ENCODE measurements at regions not wholly inside any gene's neighbourhood (a gene's known extent, or its start where the extent isn't known, plus 50 kb on each side); places are given as distances from the start of the nearest gene placed in this dataset.

DNA sequence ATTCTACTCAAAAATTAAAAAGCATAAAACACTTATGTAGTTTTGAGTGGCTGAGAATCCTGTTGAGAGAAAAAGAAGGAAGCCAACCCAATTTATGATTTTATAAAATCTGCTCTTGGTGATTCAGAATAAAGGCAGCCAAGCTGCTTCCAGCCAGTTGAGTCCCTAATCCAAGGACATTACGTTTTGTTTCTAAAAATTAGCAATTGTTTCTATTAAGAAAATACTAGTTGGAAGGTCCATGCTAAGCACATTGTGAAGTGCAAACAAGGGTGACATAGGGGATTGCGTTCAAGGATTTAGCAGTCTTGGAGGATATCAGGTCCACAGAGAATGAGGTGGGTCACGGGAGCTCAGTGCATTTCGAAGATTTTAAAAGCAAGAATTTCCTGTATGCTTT, 987.7 kb downstream of the TYW1 start:
- TF ChIP-seq, protein P1, sequence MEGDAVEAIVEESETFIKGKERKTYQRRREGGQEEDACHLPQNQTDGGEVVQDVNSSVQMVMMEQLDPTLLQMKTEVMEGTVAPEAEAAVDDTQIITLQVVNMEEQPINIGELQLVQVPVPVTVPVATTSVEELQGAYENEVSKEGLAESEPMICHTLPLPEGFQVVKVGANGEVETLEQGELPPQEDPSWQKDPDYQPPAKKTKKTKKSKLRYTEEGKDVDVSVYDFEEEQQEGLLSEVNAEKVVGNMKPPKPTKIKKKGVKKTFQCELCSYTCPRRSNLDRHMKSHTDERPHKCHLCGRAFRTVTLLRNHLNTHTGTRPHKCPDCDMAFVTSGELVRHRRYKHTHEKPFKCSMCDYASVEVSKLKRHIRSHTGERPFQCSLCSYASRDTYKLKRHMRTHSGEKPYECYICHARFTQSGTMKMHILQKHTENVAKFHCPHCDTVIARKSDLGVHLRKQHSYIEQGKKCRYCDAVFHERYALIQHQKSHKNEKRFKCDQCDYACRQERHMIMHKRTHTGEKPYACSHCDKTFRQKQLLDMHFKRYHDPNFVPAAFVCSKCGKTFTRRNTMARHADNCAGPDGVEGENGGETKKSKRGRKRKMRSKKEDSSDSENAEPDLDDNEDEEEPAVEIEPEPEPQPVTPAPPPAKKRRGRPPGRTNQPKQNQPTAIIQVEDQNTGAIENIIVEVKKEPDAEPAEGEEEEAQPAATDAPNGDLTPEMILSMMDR (IDR thresholded peaks at IDR 0.05), result no peak
- intact Hi-C loops (cut with DNase I), result no loop called here
- H3K27me3 ChIP-seq, result no peaks in the 10 kb centered on the region
- no peak for DNase-seq (ENCODE audit: low spot score in 2 of 2)
- H3K4me3 ChIP-seq, result no peak overlapping the region
- no peaks in the 10 kb centered on the region for H3K36me3 ChIP-seq
- H3K27ac ChIP-seq, result no peak overlapping the region
- H3K4me1 ChIP-seq, result no peaks in the 10 kb centered on the region
- H3K9me3 ChIP-seq, result no peaks in the 10 kb centered on the region

DNA sequence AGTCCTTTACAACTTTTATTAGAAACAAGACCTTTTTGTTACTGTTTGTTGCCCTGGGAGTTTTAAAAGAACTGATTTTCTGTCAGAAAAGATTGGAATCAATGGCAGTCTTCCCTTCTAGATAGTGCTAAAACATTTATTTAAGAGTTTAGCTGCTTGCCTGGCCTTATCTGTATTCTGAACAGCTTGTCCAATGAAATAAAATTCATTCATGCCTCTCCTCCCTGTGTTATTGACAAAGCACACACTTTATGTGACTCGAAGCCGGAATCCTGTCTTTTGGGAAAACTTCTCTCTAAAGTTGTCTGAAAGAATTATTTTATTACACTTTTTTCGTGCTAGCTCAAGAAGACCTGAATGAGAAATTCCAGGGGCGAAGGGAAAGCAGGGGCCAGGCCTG, 992.5 kb downstream of the TYW1 start:
- Histone ChIP-seq H3K27ac (no peak overlapping the region), H3K4me1 (no peaks in the 10 kb centered on the region), H3K36me3 (no peaks in the 10 kb centered on the region), H3K27me3 (no peaks in the 10 kb centered on the region), H3K9me3 (no peaks in the 10 kb centered on the region), H3K4me3 (no peak overlapping the region)
- TF ChIP-seq, protein P1 (IDR thresholded peaks at IDR 0.05), result no peak
- no peak for DNase-seq (ENCODE audit: low spot score in 2 of 2)
- intact Hi-C loops (cut with DNase I), result no loop called here

DNA sequence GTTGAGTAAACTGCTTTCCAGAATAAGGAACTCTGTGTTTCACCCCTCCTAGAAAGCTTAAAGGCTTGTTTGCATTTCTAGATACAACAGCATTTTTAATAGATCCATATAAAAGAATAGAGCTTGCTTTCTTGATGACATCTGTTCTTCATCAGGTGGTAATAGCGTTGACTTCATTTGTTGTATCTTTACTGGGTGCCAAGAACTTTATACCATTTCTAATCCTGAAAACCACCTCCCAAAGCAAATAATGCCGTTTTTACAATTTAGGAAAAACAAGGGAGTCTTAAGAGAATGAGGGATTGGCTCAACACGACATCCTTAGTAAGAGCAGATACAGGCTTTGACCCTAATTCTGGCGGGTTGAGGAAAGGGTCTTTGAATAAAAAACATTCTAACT, 993.4 kb downstream of the TYW1 start:
- Histone ChIP-seq H3K27ac (no peak overlapping the region), H3K9me3 (no peaks in the 10 kb centered on the region), H3K36me3 (no peaks in the 10 kb centered on the region), H3K27me3 (no peaks in the 10 kb centered on the region), H3K4me1 (no peaks in the 10 kb centered on the region), H3K4me3 (no peak overlapping the region)
- no peak for DNase-seq (ENCODE audit: low spot score in 2 of 2)
- TF ChIP-seq, protein P1 (IDR thresholded peaks at IDR 0.05), result no peak
- intact Hi-C loops (cut with DNase I), result no loop called here

DNA sequence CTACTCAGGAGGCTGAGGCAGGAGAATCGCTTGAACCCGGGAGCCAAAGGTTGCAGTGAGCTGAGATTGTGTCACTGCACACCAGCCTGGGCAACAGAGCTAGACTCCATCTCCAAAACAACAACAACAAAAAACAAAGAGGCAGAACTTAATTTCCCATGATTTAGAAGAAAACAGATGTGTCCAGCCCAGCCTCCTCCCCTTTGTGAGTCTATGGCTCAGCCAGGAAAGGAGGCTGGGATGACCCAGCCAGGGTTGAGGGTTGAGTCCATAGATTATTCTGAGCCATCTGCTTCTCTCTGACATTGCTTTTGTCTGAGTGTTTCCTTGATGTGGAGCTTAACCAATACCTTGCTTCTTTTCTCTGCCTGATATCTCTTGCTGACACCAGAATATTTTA, 994.1 kb downstream of the TYW1 start:
- H3K4me1 ChIP-seq, result no peaks in the 10 kb centered on the region
- H3K9me3 ChIP-seq, result no peaks in the 10 kb centered on the region
- TF ChIP-seq, protein P1 (IDR thresholded peaks at IDR 0.05), result no peak
- no peak overlapping the region for H3K27ac ChIP-seq
- intact Hi-C loops (cut with DNase I), result no loop called here
- no peaks in the 10 kb centered on the region for H3K36me3 ChIP-seq
- DNase-seq (ENCODE audit: low spot score in 2 of 2), result no peak
- H3K4me3 ChIP-seq, result no peak overlapping the region
- H3K27me3 ChIP-seq, result no peaks in the 10 kb centered on the region

DNA sequence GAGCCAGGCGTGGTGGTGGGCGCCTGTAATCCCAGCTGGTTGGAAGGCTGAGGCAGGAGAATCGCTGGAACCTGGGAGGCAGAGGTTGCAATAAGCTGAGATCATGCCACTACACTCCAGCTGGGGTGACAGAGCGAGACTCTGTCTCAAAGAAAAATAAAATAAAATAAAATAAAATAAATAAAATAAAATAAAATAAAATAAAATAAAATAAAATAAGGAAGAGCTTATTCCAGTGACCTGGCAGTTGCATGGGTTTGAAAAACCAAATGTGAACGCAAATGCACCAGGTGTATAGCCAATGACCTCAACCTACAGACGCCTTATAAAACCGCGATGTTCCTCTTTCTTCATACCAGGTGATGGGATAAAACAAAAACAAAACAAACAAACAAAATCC, 995.7 kb downstream of the TYW1 start:
- no peaks in the 10 kb centered on the region for H3K27me3 ChIP-seq
- no peak overlapping the region for H3K4me3 ChIP-seq
- TF ChIP-seq, protein P1 (IDR thresholded peaks at IDR 0.05), result no peak
- no peaks in the 10 kb centered on the region for H3K9me3 ChIP-seq
- no peak for DNase-seq (ENCODE audit: low spot score in 2 of 2)
- H3K27ac ChIP-seq, result no peak overlapping the region
- intact Hi-C loops (cut with DNase I), result no loop called here
- no peaks in the 10 kb centered on the region for H3K4me1 ChIP-seq
- H3K36me3 ChIP-seq, result no peaks in the 10 kb centered on the region

DNA sequence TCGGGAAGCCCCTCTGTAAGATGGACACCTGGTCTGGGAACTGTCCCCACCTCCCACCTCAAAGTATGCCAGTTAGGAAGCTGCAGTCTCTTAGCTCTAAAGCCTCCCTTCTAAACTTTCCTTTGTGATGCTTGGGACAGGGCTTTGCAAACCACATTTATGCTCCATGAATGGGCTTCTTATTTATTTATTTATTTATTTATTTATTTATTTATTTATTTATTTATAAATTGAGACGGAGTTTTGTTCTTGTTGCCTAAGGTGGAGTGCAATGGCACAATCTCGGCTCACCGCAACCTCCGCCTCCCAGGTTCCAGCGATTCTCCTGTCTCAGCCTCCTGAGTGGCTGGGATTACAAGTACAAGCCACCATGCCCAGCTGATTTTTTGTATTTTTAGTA, 1009.4 kb downstream of the TYW1 start:
- H3K4me3 ChIP-seq, result no peak overlapping the region
- DNase-seq (ENCODE audit: low spot score in 2 of 2), result no peak
- no peak overlapping the region for H3K27ac ChIP-seq
- TF ChIP-seq, protein P1 (IDR thresholded peaks at IDR 0.05), result no peak
- intact Hi-C loops (cut with DNase I), result no loop called here
- H3K27me3 ChIP-seq, result no peaks in the 10 kb centered on the region
- no peaks in the 10 kb centered on the region for H3K36me3 ChIP-seq
- no peaks in the 10 kb centered on the region for H3K9me3 ChIP-seq
- no peaks in the 10 kb centered on the region for H3K4me1 ChIP-seq
